WERI-Rb-1 (cell line): ENCODE measurements at regions not wholly inside any gene's neighbourhood (a gene's known extent, or its start where the extent isn't known, plus 50 kb on each side); places are given as distances from the start of the nearest gene placed in this dataset.

ENCODE experiments used
- DNase-seq: peaks from one replicate; pipeline ENCODE4 v3.0.0-alpha.2; 2020
- H3K27ac ChIP-seq: fragments of 250-450 bp; sonication (Bioruptor Pico); 2 replicates; pipeline ENCODE4 v1.5.1; 2020; ENCODE audit warnings: mild to moderate bottlenecking, moderate library complexity
- H3K27me3 ChIP-seq: fragments of 250-450 bp; sonication (Bioruptor Pico); 2 replicates; pipeline ENCODE4 v1.5.1; 2021; ENCODE audit warnings: mild to moderate bottlenecking, low read depth, moderate library complexity; ENCODE audit not compliant: insufficient read depth, severe bottlenecking
- H3K36me3 ChIP-seq: fragments of 250-450 bp; sonication (Bioruptor Pico); 2 replicates; pipeline ENCODE4 v1.5.1; 2020; ENCODE audit warnings: mild to moderate bottlenecking, moderate library complexity
- H3K4me3 ChIP-seq: 2 replicates; pipeline ENCODE4 v1.5.1; 2011; ENCODE audit warnings: low read depth, mild to moderate bottlenecking, control low read depth, low read length
- H3K9me3 ChIP-seq: fragments of 250-450 bp; sonication (Bioruptor Pico); 2 replicates; pipeline ENCODE4 v1.5.1; 2021; ENCODE audit warnings: mild to moderate bottlenecking, moderate library complexity; ENCODE audit not compliant: severe bottlenecking
- CTCF ChIP-seq: IDR thresholded peaks from 2 replicates; pipeline ENCODE4 v1.5.1; 2011; ENCODE audit warnings: low read depth, mild to moderate bottlenecking, control low read depth, inconsistent platforms, low read length

- TF ChIP-seq CTCF, result no peak
- Histone ChIP-seq H3K4me3 (no peak overlapping the region), H3K27ac (no peak overlapping the region), H3K9me3 (no peaks in the 10 kb centered on the region), H3K36me3 (no peaks in the 10 kb centered on the region), H3K27me3 (peaks cover 28% of the 10 kb centered on the region)
- DNase-seq, result no peak
These were observed 78.2 kb downstream of the MSL3 start for GRCh38 chrX:11836284-11836683.

- no peaks in the 10 kb centered on the region for H3K9me3 ChIP-seq
- DNase-seq, result no peak
- H3K36me3 ChIP-seq, result no peaks in the 10 kb centered on the region
- H3K27ac ChIP-seq, result no peak overlapping the region
- H3K27me3 ChIP-seq, result peaks cover 25% of the 10 kb centered on the region
- no peak for TF ChIP-seq CTCF
- H3K4me3 ChIP-seq, result no peak overlapping the region
These were observed 79.4 kb downstream of the MSL3 start for GRCh38 chrX:11837437-11837836.

- no peak for DNase-seq
- TF ChIP-seq CTCF, result no peak
These were observed 106.1 kb downstream of the MSL3 start for GRCh38 chrX:11864171-11864570.

GRCh38 chrX:11867610-11868345, 109.7 kb downstream of the MSL3 start:
- DNase-seq, result no peak
- no peak for TF ChIP-seq CTCF
- no peaks in the 10 kb centered on the region for H3K9me3 ChIP-seq
- no peak overlapping the region for H3K27ac ChIP-seq
- no peaks in the 10 kb centered on the region for H3K36me3 ChIP-seq
- H3K4me3 ChIP-seq, result no peak overlapping the region
- H3K27me3 ChIP-seq, result peaks cover 7% of the 10 kb centered on the region

More at GRCh38 chrX:11864171-11864570, 106.1 kb downstream of the MSL3 start:
- H3K27me3 ChIP-seq, result peaks cover 7% of the 10 kb centered on the region
- no peak overlapping the region for H3K27ac ChIP-seq
- no peaks in the 10 kb centered on the region for H3K36me3 ChIP-seq
- no peak overlapping the region for H3K4me3 ChIP-seq
- no peaks in the 10 kb centered on the region for H3K9me3 ChIP-seq

DNA sequence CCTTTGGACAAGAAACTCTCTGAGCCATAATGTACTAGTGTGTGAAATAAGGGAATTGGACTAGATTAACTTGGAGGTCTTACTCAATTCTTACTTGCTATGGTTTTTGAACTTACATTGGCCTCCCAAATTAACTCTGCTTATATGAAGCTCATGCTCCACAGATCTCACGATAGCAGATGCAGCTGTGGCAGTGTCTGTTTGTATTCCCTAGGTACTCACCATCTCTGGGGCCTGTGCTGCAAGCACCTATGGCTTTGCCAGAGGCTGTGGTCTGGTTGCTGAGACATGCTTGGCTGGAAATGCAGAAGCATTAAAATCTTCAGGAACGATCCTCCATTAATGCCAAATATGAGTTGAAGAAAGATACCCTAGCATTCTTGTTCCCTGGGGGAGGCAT, 112.8 kb downstream of the MSL3 start:
- Histone ChIP-seq H3K36me3 (no peaks in the 10 kb centered on the region), H3K4me3 (no peak overlapping the region), H3K27ac (no peak overlapping the region), H3K27me3 (peaks cover 25% of the 10 kb centered on the region), H3K9me3 (no peaks in the 10 kb centered on the region)
- no peak for TF ChIP-seq CTCF
- DNase-seq, result no peak
